Nephron (organoid): ENCODE measurements at regions not wholly inside any gene's neighbourhood (a gene's known extent, or its start where the extent isn't known, plus 50 kb on each side); places are given as distances from the start of the nearest gene placed in this dataset.
A peak's percentile ranks its signal among the peaks of the same experiment; 100 is the strongest.
"Not testable (repeated sequence)": the region's sequence is repeated elsewhere in the genome, so short reads cannot be mapped to it uniquely, and the experiment has no call there.

Source experiments
- H3K27ac Mint-ChIP-seq, 3 experiments: 2 replicates each; pipeline ENCODE4 v1.8.0; 2020; ENCODE audit warnings: mixed read lengths in 3 of 3, mild to moderate bottlenecking in 2 of 3, moderate library complexity in 1 of 3
- H3K27me3 Mint-ChIP-seq: 2 replicates; pipeline ENCODE4 v1.8.0; 2021; ENCODE audit warnings: low read depth, mild to moderate bottlenecking, moderate library complexity, mixed read lengths
- H3K36me3 Mint-ChIP-seq: 2 replicates; pipeline ENCODE4 v1.8.0; 2020; ENCODE audit warnings: low read depth, mixed read lengths
- H3K4me1 Mint-ChIP-seq: 2 replicates; pipeline ENCODE4 v1.8.0; 2020; ENCODE audit warnings: mixed read lengths
- H3K4me3 Mint-ChIP-seq, 3 experiments: 2 replicates each; pipeline ENCODE4 v1.8.0; 2020; ENCODE audit warnings: mild to moderate bottlenecking in 3 of 3, mixed read lengths in 3 of 3, moderate library complexity in 2 of 3
- H3K9me3 Mint-ChIP-seq: 2 replicates; pipeline ENCODE4 v1.8.0; 2020; ENCODE audit warnings: mixed read lengths
- TF ChIP-seq, protein P1 (sequence below), 3 experiments: fragments of 200-600 bp; sonication (generic); IDR thresholded peaks; one replicate each; pipeline ENCODE4 v1.5.0; 2021; ENCODE audit warnings: antibody characterized with exemption in 3 of 3; ENCODE audit not compliant: unreplicated experiment in 3 of 3

DNA sequence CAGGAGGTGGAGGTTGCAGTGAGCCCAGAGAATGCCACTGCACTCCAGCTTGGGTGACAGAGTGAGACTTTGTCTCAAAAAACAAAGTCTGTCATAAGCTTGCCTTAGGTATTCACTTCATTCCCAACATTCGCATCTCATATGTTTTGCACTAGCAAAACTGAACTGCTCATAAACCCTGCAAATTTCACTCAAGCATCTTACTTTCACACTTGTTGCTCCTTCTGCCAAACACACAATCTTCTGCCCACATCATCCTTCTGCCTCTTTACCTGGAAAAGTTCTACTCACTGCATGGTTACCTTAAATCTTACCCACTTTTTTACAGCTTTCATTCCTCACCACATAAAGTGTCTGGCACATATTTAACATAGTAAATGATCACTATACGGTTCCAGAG lies 152.5 kb downstream of the USP22 start:
- peaks cover 16% of the 10 kb centered on the region for H3K36me3 Mint-ChIP-seq

DNA sequence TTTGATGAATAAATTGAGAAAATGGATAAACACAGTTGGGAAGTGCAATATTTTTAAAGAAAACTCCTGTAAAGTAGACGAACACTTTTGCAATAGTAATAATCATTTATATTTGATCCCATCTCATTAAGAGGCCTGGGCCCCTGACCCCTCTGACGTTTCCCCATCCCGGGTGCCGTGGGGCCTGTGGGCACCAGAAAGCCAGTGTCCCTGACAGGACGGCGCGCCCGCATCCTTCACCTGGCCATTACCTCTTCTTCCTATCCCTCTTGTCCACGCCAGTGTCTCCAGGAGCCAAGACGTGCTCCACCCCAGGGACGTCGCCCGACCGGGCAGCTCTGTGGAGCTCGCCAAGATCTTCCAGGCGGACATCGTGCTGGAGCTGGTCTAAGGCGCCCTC lies 147.4 kb downstream of the USP22 start:
- H3K27me3 Mint-ChIP-seq, H3K9me3 Mint-ChIP-seq, H3K4me3 Mint-ChIP-seq, H3K27ac Mint-ChIP-seq: not testable (repeated sequence)
- H3K4me1 Mint-ChIP-seq = peaks cover 13% of the 10 kb centered on the region
- H3K36me3 Mint-ChIP-seq = peaks cover 42% of the 10 kb centered on the region

More for the DNA sequence above, 152.5 kb downstream of the USP22 start:
- Mint-ChIP-seq H3K27ac (no peak overlapping the region), H3K27me3 (no peaks in the 10 kb centered on the region), H3K4me1 (peaks cover 5% of the 10 kb centered on the region), H3K4me3 (no peak overlapping the region), H3K9me3 (no peaks in the 10 kb centered on the region)
- TF ChIP-seq, protein P1, sequence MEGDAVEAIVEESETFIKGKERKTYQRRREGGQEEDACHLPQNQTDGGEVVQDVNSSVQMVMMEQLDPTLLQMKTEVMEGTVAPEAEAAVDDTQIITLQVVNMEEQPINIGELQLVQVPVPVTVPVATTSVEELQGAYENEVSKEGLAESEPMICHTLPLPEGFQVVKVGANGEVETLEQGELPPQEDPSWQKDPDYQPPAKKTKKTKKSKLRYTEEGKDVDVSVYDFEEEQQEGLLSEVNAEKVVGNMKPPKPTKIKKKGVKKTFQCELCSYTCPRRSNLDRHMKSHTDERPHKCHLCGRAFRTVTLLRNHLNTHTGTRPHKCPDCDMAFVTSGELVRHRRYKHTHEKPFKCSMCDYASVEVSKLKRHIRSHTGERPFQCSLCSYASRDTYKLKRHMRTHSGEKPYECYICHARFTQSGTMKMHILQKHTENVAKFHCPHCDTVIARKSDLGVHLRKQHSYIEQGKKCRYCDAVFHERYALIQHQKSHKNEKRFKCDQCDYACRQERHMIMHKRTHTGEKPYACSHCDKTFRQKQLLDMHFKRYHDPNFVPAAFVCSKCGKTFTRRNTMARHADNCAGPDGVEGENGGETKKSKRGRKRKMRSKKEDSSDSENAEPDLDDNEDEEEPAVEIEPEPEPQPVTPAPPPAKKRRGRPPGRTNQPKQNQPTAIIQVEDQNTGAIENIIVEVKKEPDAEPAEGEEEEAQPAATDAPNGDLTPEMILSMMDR (IDR thresholded peaks at IDR 0.05; ENCODE audit: unreplicated experiment in 3 of 3) = no peak

DNA sequence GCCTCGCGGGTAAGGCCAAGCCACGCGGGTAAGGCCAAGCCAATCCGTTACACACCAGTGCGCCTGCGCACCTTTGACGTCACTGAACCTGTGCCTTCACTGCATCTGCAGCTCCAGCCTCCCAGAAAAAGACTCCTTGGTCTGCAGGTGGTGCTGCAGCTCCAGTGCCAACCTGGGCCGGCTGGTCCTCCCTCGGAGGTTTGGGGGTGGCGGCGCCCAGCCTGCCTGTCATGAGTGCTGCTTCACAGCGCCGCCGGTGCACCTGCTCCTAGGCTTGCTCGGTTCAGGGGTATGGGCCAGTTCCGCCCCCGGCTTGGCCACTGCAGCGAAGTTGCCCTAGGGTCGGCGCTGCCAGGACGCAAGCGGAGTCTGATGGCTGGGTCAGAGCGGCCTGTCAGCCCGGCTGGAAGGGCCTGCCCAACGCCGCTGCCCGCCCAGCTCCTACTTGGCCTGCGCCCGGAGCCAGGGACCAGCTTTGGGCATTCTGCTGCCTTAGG lies 146.6 kb downstream of the USP22 start:
- Mint-ChIP-seq H3K27me3 (no peaks in the 10 kb centered on the region), H3K4me3 (no peak overlapping the region), H3K27ac (no peak overlapping the region), H3K36me3 (peaks cover 40% of the 10 kb centered on the region), H3K4me1 (peaks cover 13% of the 10 kb centered on the region), H3K9me3 (no peaks in the 10 kb centered on the region)
- TF ChIP-seq, protein P1 (IDR thresholded peaks at IDR 0.05; ENCODE audit: unreplicated experiment in 3 of 3) = no peak

DNA sequence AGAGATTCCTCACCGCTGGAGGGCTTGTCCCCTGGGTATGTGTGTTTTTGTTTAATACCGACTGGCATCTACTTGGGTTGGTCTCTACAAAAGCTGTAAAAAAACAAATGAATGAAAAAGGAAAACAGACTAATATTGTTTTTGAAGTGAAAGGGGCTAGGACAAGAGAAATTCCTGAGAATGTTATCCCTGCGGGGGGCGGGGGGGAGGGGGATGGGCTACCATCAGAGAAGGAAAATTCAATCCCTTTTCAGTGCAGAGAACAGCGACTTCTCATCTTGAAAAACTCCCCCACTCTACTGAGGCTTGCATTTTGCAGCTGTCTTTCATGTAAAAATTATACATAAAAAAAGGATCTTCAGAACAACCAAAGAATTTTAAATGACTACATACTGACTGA lies 144.1 kb downstream of the USP22 start:
- H3K27me3 Mint-ChIP-seq, H3K4me3 Mint-ChIP-seq, H3K9me3 Mint-ChIP-seq: not testable (repeated sequence)
- Mint-ChIP-seq H3K27ac (peak overlapping the region in 2 of 3 experiments; percentile 64 to 79), H3K36me3 (peaks cover 55% of the 10 kb centered on the region), H3K4me1 (peaks cover 18% of the 10 kb centered on the region)

DNA sequence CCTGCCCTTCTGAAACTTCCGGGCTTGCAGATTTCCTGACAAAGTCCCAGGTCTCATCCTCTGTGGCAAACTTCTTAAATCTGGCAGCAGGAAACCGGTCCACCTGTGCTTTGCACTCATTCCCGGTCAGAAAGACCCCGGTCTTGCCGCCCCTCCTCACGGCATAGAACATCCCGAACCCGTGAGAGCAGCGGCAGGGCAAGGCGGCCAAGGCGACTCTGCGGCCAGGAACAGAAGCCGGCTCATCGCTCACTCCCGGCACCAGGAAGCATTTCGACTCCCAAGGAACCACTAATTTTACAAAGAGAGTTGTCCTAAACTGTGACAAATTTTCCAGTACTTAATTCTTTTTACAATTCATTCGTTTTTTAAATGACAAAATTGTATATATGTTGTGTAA lies 140.3 kb downstream of the USP22 start:
- not testable (repeated sequence) for H3K9me3 Mint-ChIP-seq, H3K4me3 Mint-ChIP-seq, H3K27ac Mint-ChIP-seq, H3K27me3 Mint-ChIP-seq
- Mint-ChIP-seq H3K36me3 (peaks cover 32% of the 10 kb centered on the region), H3K4me1 (peaks cover 20% of the 10 kb centered on the region)

DNA sequence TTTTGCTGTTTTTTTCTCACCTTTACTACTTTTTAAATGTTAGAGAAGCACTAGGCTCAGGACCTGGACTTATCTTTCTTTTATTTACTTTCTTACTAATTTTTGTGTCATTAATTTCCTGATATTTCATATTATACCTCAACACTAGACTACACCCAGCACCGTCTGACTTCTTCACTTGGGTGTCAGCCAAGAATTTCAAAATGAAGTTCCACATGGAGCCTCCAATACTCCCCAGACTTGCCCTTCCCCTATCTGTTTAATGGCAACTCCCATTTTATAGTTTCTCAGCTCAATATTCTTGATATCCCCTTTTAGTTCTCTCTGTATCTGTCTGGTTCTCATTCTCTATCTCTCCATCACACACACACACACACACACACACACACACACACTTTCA lies 139.3 kb downstream of the USP22 start:
- H3K9me3 Mint-ChIP-seq = not testable (repeated sequence)

DNA sequence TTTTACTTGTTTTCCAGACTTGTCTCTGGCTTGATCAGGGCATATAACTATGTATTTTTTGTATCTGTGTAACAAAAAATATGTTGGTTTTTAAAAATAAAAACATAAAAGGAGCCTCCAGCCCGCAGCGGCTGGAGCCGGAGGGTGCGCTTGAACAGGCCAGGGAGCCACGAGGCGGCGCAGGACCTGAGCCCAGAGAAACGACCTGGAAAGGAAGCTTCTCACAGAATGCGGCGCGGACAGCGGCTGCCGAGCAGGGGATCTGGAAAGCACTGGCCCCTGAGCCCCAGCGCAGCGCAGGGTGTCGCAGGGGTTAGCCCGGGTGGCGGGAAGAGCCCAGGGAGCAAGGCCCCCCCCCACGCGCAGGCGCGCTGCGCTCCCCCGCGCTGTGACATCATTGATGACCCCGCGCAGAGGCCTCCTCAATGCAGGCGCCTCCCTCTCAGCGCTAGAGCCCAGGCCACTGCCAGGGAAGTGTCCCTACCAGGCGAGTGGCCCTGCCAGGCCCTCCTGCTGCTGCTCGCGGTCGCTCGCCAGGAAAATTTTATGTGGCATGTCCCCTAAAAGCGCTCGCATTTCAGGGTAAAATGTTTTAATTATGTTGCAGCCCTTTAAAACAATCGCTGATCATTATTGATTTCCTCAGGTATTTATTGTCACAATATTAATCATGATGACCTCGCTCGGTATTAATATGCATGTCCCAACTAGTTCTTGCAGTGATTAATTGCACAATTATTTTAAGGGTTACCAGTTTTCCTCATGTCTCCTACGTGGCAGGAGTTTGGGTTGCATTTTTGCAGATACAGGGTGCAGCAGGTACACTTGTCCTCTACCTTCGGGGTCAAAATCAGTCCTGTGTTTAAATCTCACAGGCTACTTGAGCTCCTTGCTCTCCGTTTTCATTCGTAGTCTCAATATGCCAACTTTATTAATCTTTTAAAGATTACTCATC lies 134.2 kb downstream of the USP22 start:
- peaks cover 15% of the 10 kb centered on the region for H3K4me1 Mint-ChIP-seq
- H3K27ac Mint-ChIP-seq = peak overlapping the region; percentile 40 to 69 (median 67)
- no peaks in the 10 kb centered on the region for H3K9me3 Mint-ChIP-seq
- TF ChIP-seq, protein P1 (IDR thresholded peaks at IDR 0.05; ENCODE audit: unreplicated experiment in 3 of 3) = peak; percentile 47 to 64 (median 59)
- no peaks in the 10 kb centered on the region for H3K27me3 Mint-ChIP-seq
- H3K4me3 Mint-ChIP-seq = peak overlapping the region; percentile 78 to 79 (median 79)
- peaks cover 6% of the 10 kb centered on the region for H3K36me3 Mint-ChIP-seq

More for the DNA sequence above, 139.3 kb downstream of the USP22 start:
- not testable (repeated sequence) for H3K4me3 Mint-ChIP-seq, H3K27me3 Mint-ChIP-seq
- H3K36me3 Mint-ChIP-seq = peaks cover 29% of the 10 kb centered on the region
- peak overlapping the region in 2 of 3 experiments; percentile 17 to 29 for H3K27ac Mint-ChIP-seq
- H3K4me1 Mint-ChIP-seq = peaks cover 15% of the 10 kb centered on the region

DNA sequence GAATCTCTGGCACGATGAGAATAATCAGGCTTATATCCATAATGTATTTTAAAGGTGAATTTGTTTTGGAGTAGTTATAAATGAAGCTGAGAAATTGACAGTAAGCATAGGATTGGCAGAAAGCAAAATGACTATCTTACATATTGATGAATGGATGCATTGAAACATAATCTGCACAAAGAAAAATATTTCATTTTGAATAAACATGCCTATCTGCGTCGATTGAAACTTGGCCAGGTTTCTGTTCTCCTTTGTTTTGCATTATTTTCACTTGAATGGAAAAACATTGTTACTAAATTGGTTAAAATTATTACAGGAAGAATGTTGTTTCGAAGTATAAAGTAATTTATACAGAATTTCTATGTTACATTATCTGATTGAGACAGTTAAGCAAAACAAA lies 128.2 kb downstream of the USP22 start:
- TF ChIP-seq, protein P1 (IDR thresholded peaks at IDR 0.05; ENCODE audit: unreplicated experiment in 3 of 3) = no peak
- peaks cover 35% of the 10 kb centered on the region for H3K36me3 Mint-ChIP-seq
- H3K27ac Mint-ChIP-seq = no peak overlapping the region
- H3K4me3 Mint-ChIP-seq = no peak overlapping the region
- H3K9me3 Mint-ChIP-seq = peaks cover 3% of the 10 kb centered on the region
- peaks cover 7% of the 10 kb centered on the region for H3K4me1 Mint-ChIP-seq
- no peaks in the 10 kb centered on the region for H3K27me3 Mint-ChIP-seq
